ENCODE measurements at regions not wholly inside any gene's neighbourhood (a gene's known extent, or its start where the extent isn't known, plus 50 kb on each side); places are given as distances from the start of the nearest gene placed in this dataset.

- no peaks in the 10 kb centered on the region for H3K4me1 ChIP-seq (ENCODE audit: low read depth)
- DNase-seq (no peak), ATAC-seq (no peak)
- no peak overlapping the region for H3K4me3 ChIP-seq
- no peak for TF ChIP-seq CTCF (IDR thresholded peaks at IDR 0.05)
- H3K36me3 ChIP-seq (ENCODE audit: low read depth) = no peaks in the 10 kb centered on the region
- intact Hi-C loops (cut with DNase I, micrococcal nuclease) = no loop called here
- H3K9me3 ChIP-seq = peaks cover 7% of the 10 kb centered on the region
Measured at GRCh38 chr14:28412077-28412476, 354.5 kb upstream of the FOXG1 start.

- Histone ChIP-seq H3K36me3 (ENCODE audit: low read depth) (no peaks in the 10 kb centered on the region), H3K9me3 (peaks cover 13% of the 10 kb centered on the region), H3K4me3 (no peak overlapping the region), H3K4me1 (ENCODE audit: low read depth) (no peaks in the 10 kb centered on the region)
- no peak for TF ChIP-seq CTCF (IDR thresholded peaks at IDR 0.05)
- ATAC-seq (no peak), DNase-seq (no peak)
- intact Hi-C loops (cut with DNase I, micrococcal nuclease) = no loop called here
Measured at GRCh38 chr14:28426960-28427359, 339.6 kb upstream of the FOXG1 start.

- peaks cover 24% of the 10 kb centered on the region for H3K9me3 ChIP-seq
- no peaks in the 10 kb centered on the region for H3K36me3 ChIP-seq (ENCODE audit: low read depth)
- intact Hi-C loops (cut with DNase I, micrococcal nuclease) = no loop called here
- no peak for ATAC-seq
- no peak overlapping the region for H3K4me3 ChIP-seq
- DNase-seq = no peak
- H3K4me1 ChIP-seq (ENCODE audit: low read depth) = no peaks in the 10 kb centered on the region
- TF ChIP-seq CTCF (IDR thresholded peaks at IDR 0.05) = no peak
Measured at GRCh38 chr14:28436821-28437220, 329.8 kb upstream of the FOXG1 start.

GRCh38 chr14:28461389-28461788 is 305.2 kb upstream of the FOXG1 start:
- intact Hi-C loops (cut with DNase I, micrococcal nuclease) = no loop called here
- no peak overlapping the region for H3K4me3 ChIP-seq

GRCh38 chr14:28467611-28468010 is 299.0 kb upstream of the FOXG1 start:
- no peak overlapping the region for H3K4me3 ChIP-seq
- TF ChIP-seq CTCF (IDR thresholded peaks at IDR 0.05) = no peak
- H3K36me3 ChIP-seq (ENCODE audit: low read depth) = no peaks in the 10 kb centered on the region
- peaks cover 19% of the 10 kb centered on the region for H3K9me3 ChIP-seq
- ATAC-seq (no peak), DNase-seq (no peak)
- intact Hi-C loops (cut with DNase I, micrococcal nuclease) = no loop called here
- no peaks in the 10 kb centered on the region for H3K4me1 ChIP-seq (ENCODE audit: low read depth)

More at GRCh38 chr14:28461389-28461788, 305.2 kb upstream of the FOXG1 start:
- Histone ChIP-seq H3K4me1 (ENCODE audit: low read depth) (no peaks in the 10 kb centered on the region), H3K9me3 (peaks cover 5% of the 10 kb centered on the region), H3K36me3 (ENCODE audit: low read depth) (no peaks in the 10 kb centered on the region)
- no peak for DNase-seq
- no peak for TF ChIP-seq CTCF (IDR thresholded peaks at IDR 0.05)
- ATAC-seq = no peak
